Lower leg skin (tissue), 4 donors: ENCODE measurements at regions not wholly inside any gene's neighbourhood (a gene's known extent, or its start where the extent isn't known, plus 50 kb on each side); places are given as distances from the start of the nearest gene placed in this dataset.

Source experiments
- DNase-seq, 2 donors: peaks; one replicate each; pipeline ENCODE4 v3.0.0-alpha.2; 2019; ENCODE audit warnings: low spot score in 2 of 2
- H3K4me3 ChIP-seq: fragments of 200-600 bp; sonication (generic); 2 replicates; pipeline ENCODE4 v1.5.1; 2017; ENCODE audit warnings: mild to moderate bottlenecking, low read depth; ENCODE audit not compliant: poor library complexity, severe bottlenecking
- CTCF ChIP-seq, 3 donors: fragments of 450-650 bp; IDR thresholded peaks; one replicate each; pipeline ENCODE4 v1.5.1; 2016; ENCODE audit warnings: antibody characterized with exemption in 3 of 3, mild to moderate bottlenecking in 3 of 3, moderate library complexity in 2 of 3
- POLR2A ChIP-seq, 2 donors: fragments of 450-650 bp; IDR thresholded peaks; one replicate each; pipeline ENCODE4 v1.6.1; 2016 to 2017; ENCODE audit warnings: antibody characterized with exemption in 2 of 2, mild to moderate bottlenecking in 1 of 2, moderate library complexity in 1 of 2
- WGBS, 2 donors: methylation state at CpG; one replicate each; pipeline ENCODE4 v1.1.5; 2018; 5-methylcytosine and 5-hydroxymethylcytosine counted together
- intact Hi-C: fragments of 100-400 bp; cut with DNase I; formaldehyde crosslinking; loops from one replicate; pipeline ENCODE4 v1.15.0; 2023; ENCODE audit warnings: low total_unique reads

- intact Hi-C loops = loop anchor here (5.0 kb wide), 1 partner anchor 957 kb away; the partner anchor contains the start of gene PDS5B
- TF ChIP-seq CTCF (IDR thresholded peaks at IDR 0.05) (no peak), POLR2A (IDR thresholded peaks at IDR 0.05) (no peak)
- no peak overlapping the region for H3K4me3 ChIP-seq
- DNase-seq = no peak
- WGBS, 2 donors = 58 to 64% methylated on average over 3 of the region's 3 CpGs
Measured at GRCh38 chr13:33544308-33544707, 258.8 kb upstream of the STARD13 start.

GRCh38 chr13:33545492-33545891 lies 259.9 kb upstream of the STARD13 start:
- 90 to 100% methylated on average over 3 of the region's 3 CpGs for WGBS, 2 donors
- DNase-seq = no peak
- intact Hi-C loops = no loop called here
- TF ChIP-seq CTCF (IDR thresholded peaks at IDR 0.05) (no peak), POLR2A (IDR thresholded peaks at IDR 0.05) (no peak)
- no peak overlapping the region for H3K4me3 ChIP-seq

GRCh38 chr13:33547035-33547434 lies 261.5 kb upstream of the STARD13 start:
- H3K4me3 ChIP-seq = no peak overlapping the region
- no peak for DNase-seq
- TF ChIP-seq CTCF (IDR thresholded peaks at IDR 0.05) (no peak), POLR2A (IDR thresholded peaks at IDR 0.05) (no peak)
- intact Hi-C loops = no loop called here
- WGBS, 2 donors = 25 to 29% methylated on average over 1 of the region's 1 CpG

- H3K4me3 ChIP-seq = no peak overlapping the region
- TF ChIP-seq POLR2A (IDR thresholded peaks at IDR 0.05) (no peak), CTCF (IDR thresholded peaks at IDR 0.05) (no peak)
- DNase-seq = no peak
- intact Hi-C loops = no loop called here
Measured at GRCh38 chr13:33548069-33548468, 262.5 kb upstream of the STARD13 start.

GRCh38 chr13:33550276-33550675 lies 264.7 kb upstream of the STARD13 start:
- no peak overlapping the region for H3K4me3 ChIP-seq
- 93 to 98% methylated on average over 3 of the region's 3 CpGs for WGBS, 2 donors
- DNase-seq = no peak
- intact Hi-C loops = no loop called here
- TF ChIP-seq CTCF (IDR thresholded peaks at IDR 0.05) = no peak
- TF ChIP-seq POLR2A (IDR thresholded peaks at IDR 0.05) = no peak

GRCh38 chr13:33550885-33551284 lies 265.3 kb upstream of the STARD13 start:
- 96% methylated on average over 2 of the region's 2 CpGs for WGBS, 2 donors
- no peak for TF ChIP-seq CTCF (IDR thresholded peaks at IDR 0.05)
- no peak for TF ChIP-seq POLR2A (IDR thresholded peaks at IDR 0.05)
- intact Hi-C loops = no loop called here
- DNase-seq = no peak
- H3K4me3 ChIP-seq = no peak overlapping the region
